ENCODE measurements at regions not wholly inside any gene's neighbourhood (a gene's known extent, or its start where the extent isn't known, plus 50 kb on each side); places are given as distances from the start of the nearest gene placed in this dataset.

- no peak for ATAC-seq
- TF ChIP-seq SNAI2 (CRISPR knock-in tag; IDR thresholded peaks at IDR 0.05) = no peak
- TF ChIP-seq, protein P1, sequence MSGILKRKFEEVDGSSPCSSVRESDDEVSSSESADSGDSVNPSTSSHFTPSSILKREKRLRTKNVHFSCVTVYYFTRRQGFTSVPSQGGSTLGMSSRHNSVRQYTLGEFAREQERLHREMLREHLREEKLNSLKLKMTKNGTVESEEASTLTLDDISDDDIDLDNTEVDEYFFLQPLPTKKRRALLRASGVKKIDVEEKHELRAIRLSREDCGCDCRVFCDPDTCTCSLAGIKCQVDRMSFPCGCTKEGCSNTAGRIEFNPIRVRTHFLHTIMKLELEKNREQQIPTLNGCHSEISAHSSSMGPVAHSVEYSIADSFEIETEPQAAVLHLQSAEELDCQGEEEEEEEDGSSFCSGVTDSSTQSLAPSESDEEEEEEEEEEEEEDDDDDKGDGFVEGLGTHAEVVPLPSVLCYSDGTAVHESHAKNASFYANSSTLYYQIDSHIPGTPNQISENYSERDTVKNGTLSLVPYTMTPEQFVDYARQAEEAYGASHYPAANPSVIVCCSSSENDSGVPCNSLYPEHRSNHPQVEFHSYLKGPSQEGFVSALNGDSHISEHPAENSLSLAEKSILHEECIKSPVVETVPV (CRISPR knock-in tag; IDR thresholded peaks at IDR 0.05) = no peak
- no peak for TF ChIP-seq TSHZ2 (CRISPR knock-in tag; IDR thresholded peaks at IDR 0.05)
- TF ChIP-seq PPARA (CRISPR knock-in tag; IDR thresholded peaks at IDR 0.05; ENCODE audit: borderline replicate concordance) = no peak
- no peak for TF ChIP-seq GLIS3 (CRISPR knock-in tag; IDR thresholded peaks at IDR 0.05)
- TF ChIP-seq ZFP30 (CRISPR knock-in tag; IDR thresholded peaks at IDR 0.05) = no peak
- TF ChIP-seq OSR1 (CRISPR knock-in tag; IDR thresholded peaks at IDR 0.05) = no peak
- TF ChIP-seq ZNF70 (CRISPR knock-in tag; IDR thresholded peaks at IDR 0.05) = no peak
- TF ChIP-seq ISL1 (CRISPR knock-in tag; IDR thresholded peaks at IDR 0.05) = no peak
- no peak for TF ChIP-seq CREB5 (CRISPR knock-in tag; IDR thresholded peaks at IDR 0.05; ENCODE audit: low read depth)
- TF ChIP-seq ZFP3 (CRISPR knock-in tag; IDR thresholded peaks at IDR 0.05) = no peak
- TF ChIP-seq ZC3H10 (CRISPR knock-in tag; IDR thresholded peaks at IDR 0.05) = no peak
- TF ChIP-seq ARNTL (CRISPR knock-in tag; IDR thresholded peaks at IDR 0.05; ENCODE audit: borderline replicate concordance, low read depth) = no peak
Measured at GRCh38 chr20:12237772-12238171, 320.1 kb downstream of the BTBD3 start.

- TF ChIP-seq TOX (CRISPR knock-in tag; IDR thresholded peaks at IDR 0.05; ENCODE audit: borderline replicate concordance) = no peak
- no peak for TF ChIP-seq ZNF8 (CRISPR knock-in tag; IDR thresholded peaks at IDR 0.05)
- TF ChIP-seq PATZ1 (CRISPR knock-in tag; IDR thresholded peaks at IDR 0.05; ENCODE audit: borderline replicate concordance) = no peak
- TF ChIP-seq ZC3H10 (CRISPR knock-in tag; IDR thresholded peaks at IDR 0.05) = no peak
- peak; percentile 61; the same call in 1 of the 2 replicates for TF ChIP-seq TSHZ2 (CRISPR knock-in tag; IDR thresholded peaks at IDR 0.05)
- no peak for TF ChIP-seq ZFP3 (CRISPR knock-in tag; IDR thresholded peaks at IDR 0.05)
- peak; percentile 49 for TF ChIP-seq TCF4 (CRISPR knock-in tag; IDR thresholded peaks at IDR 0.05; ENCODE audit: borderline replicate concordance)
- no peak for TF ChIP-seq ZNF70 (CRISPR knock-in tag; IDR thresholded peaks at IDR 0.05)
- TF ChIP-seq BACH2 (CRISPR knock-in tag; IDR thresholded peaks at IDR 0.05; ENCODE audit: borderline replicate concordance) = no peak
- peak; percentile 77 for TF ChIP-seq ISL1 (CRISPR knock-in tag; IDR thresholded peaks at IDR 0.05)
- no peak for TF ChIP-seq ZFP30 (CRISPR knock-in tag; IDR thresholded peaks at IDR 0.05)
- TF ChIP-seq RARB (CRISPR knock-in tag; IDR thresholded peaks at IDR 0.05) = no peak
- no peak for ATAC-seq
Measured at GRCh38 chr20:12241065-12241464, 323.4 kb downstream of the BTBD3 start.

DNA sequence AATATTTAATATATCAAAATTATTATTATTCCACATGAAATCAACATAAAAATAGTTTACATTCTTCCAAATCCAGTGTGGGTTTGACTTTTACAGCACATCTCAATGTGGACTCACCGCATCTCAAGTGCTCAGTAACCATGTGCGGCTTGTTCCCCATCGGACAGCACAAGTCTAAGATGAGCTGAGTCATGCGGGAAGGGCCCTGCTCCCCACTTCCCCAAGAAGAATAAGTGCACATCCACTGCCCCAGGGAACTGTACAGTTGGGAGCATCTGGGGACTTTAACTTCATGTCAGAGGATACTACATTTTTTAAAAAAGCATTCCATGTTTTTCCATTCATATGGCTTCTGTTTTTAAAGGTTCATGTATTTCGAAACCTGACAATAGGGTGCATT is 325.6 kb downstream of the BTBD3 start:
- no peak for ATAC-seq
- no peak for TF ChIP-seq ESRRG (CRISPR knock-in tag; IDR thresholded peaks at IDR 0.05)
- TF ChIP-seq ZNF70 (CRISPR knock-in tag; IDR thresholded peaks at IDR 0.05) = no peak
- TF ChIP-seq GLIS3 (CRISPR knock-in tag; IDR thresholded peaks at IDR 0.05) = no peak
- no peak for TF ChIP-seq ZFP30 (CRISPR knock-in tag; IDR thresholded peaks at IDR 0.05)
- no peak for TF ChIP-seq RARB (CRISPR knock-in tag; IDR thresholded peaks at IDR 0.05)
- TF ChIP-seq PATZ1 (CRISPR knock-in tag; IDR thresholded peaks at IDR 0.05; ENCODE audit: borderline replicate concordance) = no peak
- no peak for TF ChIP-seq TSHZ2 (CRISPR knock-in tag; IDR thresholded peaks at IDR 0.05)
- no peak for TF ChIP-seq CREB5 (CRISPR knock-in tag; IDR thresholded peaks at IDR 0.05; ENCODE audit: low read depth)
- TF ChIP-seq PPARA (CRISPR knock-in tag; IDR thresholded peaks at IDR 0.05; ENCODE audit: borderline replicate concordance) = no peak
